Prostate gland (tissue), 2 donors: ENCODE measurements at regions not wholly inside any gene's neighbourhood (a gene's known extent, or its start where the extent isn't known, plus 50 kb on each side); places are given as distances from the start of the nearest gene placed in this dataset.

Experiments
- POLR2A ChIP-seq: fragments of 450-650 bp; IDR thresholded peaks from one replicate; pipeline ENCODE4 v1.6.1; 2016; ENCODE audit warnings: antibody characterized with exemption, mild to moderate bottlenecking
- POLR2AphosphoS5 ChIP-seq: sonication (generic); formaldehyde crosslinking; IDR thresholded peaks from one replicate; pipeline ENCODE4 v1.6.1; 2017; ENCODE audit warnings: antibody characterized with exemption
- TF ChIP-seq, protein P1 (sequence below), 4 experiments: fragments of 200-600 bp in 2 of 4; fragments of 450-650 bp in 2 of 4; sonication (generic) in 2 of 4; IDR thresholded peaks; 1 replicate in 3 of 4; 2 replicates in 1 of 4; pipeline ENCODE4 v1.5.1; 2016 to 2019; ENCODE audit warnings: antibody characterized with exemption in 4 of 4, mild to moderate bottlenecking in 2 of 4, moderate library complexity in 2 of 4

DNA sequence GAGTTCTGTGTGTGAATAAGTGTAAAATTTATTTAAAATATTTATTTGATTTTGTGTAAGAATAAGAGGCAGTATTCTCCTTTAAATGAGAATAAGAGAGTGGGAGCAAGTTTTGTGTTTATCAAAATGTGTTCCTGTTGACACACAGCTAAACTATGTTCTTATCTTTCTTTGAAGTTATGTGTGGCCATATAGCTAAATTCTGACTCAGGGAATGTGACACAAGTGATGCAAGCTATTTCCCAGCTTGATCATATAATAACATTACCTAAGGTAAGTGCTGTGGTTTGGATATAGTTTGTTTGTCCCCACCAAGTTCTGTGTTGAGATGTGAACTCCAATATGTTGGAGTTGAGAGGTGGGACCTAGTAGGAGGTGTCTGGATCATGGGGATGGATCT lies 740.0 kb upstream of the IGFBP7 start:
- TF ChIP-seq, protein P1, sequence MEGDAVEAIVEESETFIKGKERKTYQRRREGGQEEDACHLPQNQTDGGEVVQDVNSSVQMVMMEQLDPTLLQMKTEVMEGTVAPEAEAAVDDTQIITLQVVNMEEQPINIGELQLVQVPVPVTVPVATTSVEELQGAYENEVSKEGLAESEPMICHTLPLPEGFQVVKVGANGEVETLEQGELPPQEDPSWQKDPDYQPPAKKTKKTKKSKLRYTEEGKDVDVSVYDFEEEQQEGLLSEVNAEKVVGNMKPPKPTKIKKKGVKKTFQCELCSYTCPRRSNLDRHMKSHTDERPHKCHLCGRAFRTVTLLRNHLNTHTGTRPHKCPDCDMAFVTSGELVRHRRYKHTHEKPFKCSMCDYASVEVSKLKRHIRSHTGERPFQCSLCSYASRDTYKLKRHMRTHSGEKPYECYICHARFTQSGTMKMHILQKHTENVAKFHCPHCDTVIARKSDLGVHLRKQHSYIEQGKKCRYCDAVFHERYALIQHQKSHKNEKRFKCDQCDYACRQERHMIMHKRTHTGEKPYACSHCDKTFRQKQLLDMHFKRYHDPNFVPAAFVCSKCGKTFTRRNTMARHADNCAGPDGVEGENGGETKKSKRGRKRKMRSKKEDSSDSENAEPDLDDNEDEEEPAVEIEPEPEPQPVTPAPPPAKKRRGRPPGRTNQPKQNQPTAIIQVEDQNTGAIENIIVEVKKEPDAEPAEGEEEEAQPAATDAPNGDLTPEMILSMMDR (IDR thresholded peaks at IDR 0.05), result no peak
- no peak for TF ChIP-seq POLR2A
- no peak for TF ChIP-seq POLR2AphosphoS5
